ENCODE measurements at regions not wholly inside any gene's neighbourhood (a gene's known extent, or its start where the extent isn't known, plus 50 kb on each side); places are given as distances from the start of the nearest gene placed in this dataset.

- TF ChIP-seq, protein P1, sequence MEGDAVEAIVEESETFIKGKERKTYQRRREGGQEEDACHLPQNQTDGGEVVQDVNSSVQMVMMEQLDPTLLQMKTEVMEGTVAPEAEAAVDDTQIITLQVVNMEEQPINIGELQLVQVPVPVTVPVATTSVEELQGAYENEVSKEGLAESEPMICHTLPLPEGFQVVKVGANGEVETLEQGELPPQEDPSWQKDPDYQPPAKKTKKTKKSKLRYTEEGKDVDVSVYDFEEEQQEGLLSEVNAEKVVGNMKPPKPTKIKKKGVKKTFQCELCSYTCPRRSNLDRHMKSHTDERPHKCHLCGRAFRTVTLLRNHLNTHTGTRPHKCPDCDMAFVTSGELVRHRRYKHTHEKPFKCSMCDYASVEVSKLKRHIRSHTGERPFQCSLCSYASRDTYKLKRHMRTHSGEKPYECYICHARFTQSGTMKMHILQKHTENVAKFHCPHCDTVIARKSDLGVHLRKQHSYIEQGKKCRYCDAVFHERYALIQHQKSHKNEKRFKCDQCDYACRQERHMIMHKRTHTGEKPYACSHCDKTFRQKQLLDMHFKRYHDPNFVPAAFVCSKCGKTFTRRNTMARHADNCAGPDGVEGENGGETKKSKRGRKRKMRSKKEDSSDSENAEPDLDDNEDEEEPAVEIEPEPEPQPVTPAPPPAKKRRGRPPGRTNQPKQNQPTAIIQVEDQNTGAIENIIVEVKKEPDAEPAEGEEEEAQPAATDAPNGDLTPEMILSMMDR (IDR thresholded peaks at IDR 0.05 in 4 of 5, conservative IDR thresholded peaks at IDR 0.05 in 1 of 5), result no peak
- TF ChIP-seq POLR2A (IDR thresholded peaks at IDR 0.05), result no peak
These were observed 1816.5 kb downstream of the MAT2B start for GRCh38 chr5:165321912-165322311.

Data from gastrocnemius medialis (tissue), 4 donors.